ENCODE measurements at regions not wholly inside any gene's neighbourhood (a gene's known extent, or its start where the extent isn't known, plus 50 kb on each side); places are given as distances from the start of the nearest gene placed in this dataset.

DNA sequence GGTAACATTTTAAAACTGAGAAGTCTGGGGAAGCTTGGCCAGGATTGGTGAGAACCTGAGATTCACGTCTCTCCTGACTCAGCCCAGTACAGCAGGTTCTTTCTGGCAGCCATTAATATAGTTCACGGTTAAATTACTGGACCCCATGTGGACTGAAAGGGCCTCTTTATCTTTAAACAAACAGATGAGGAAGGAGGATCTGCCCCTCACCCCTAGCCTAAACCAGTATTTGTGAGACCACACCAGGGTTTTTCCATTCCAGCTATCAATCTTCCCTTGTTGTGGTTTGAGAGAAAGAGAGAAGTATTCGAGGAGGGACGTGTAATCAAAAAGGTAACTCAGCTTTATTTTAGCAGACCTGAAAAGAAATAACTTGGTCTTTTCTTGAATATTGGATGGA, 137.1 kb downstream of the PROX1 start:
- no peak for ATAC-seq
- intact Hi-C loops (cut with DNase I), result loop anchor here (10.0 kb wide), 1 partner anchor 750 kb away; no protein-coding TSS in a partner anchor

DNA sequence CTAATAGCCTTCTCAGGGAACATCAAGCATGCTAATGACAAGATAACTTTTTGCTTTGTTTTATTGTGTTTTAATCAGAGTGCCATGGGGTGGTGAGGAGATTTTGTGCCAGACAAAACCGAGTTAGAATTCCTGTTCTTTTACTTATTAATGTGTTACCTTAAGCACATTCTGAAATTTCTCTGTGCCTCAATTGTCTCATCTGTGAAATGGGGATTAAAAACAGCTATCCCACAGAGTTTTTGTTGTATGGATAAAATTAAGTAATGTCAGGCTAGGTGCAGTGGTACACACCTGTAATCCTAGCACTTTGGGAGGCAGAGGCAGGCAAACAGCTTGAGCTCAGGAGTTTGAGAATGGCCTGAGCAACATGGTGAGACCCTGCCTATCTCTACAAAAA, 138.0 kb downstream of the PROX1 start:
- Histone ChIP-seq H3K4me1 (peaks cover 5% of the 10 kb centered on the region), H3K9me3 (no peaks in the 10 kb centered on the region), H3K4me3 (no peak overlapping the region), H3K27me3 (no peaks in the 10 kb centered on the region), H3K36me3 (no peaks in the 10 kb centered on the region), H3K27ac (no peak overlapping the region)
- DNase-seq, result no peak
- ATAC-seq, result no peak
- TF ChIP-seq, protein P1, sequence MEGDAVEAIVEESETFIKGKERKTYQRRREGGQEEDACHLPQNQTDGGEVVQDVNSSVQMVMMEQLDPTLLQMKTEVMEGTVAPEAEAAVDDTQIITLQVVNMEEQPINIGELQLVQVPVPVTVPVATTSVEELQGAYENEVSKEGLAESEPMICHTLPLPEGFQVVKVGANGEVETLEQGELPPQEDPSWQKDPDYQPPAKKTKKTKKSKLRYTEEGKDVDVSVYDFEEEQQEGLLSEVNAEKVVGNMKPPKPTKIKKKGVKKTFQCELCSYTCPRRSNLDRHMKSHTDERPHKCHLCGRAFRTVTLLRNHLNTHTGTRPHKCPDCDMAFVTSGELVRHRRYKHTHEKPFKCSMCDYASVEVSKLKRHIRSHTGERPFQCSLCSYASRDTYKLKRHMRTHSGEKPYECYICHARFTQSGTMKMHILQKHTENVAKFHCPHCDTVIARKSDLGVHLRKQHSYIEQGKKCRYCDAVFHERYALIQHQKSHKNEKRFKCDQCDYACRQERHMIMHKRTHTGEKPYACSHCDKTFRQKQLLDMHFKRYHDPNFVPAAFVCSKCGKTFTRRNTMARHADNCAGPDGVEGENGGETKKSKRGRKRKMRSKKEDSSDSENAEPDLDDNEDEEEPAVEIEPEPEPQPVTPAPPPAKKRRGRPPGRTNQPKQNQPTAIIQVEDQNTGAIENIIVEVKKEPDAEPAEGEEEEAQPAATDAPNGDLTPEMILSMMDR (IDR thresholded peaks at IDR 0.05), result no peak
- intact Hi-C loops (cut with DNase I), result loop anchor here (10.0 kb wide), 1 partner anchor 751 kb away; no protein-coding TSS in a partner anchor

More for the DNA sequence above, 137.1 kb downstream of the PROX1 start:
- H3K36me3 ChIP-seq, result no peaks in the 10 kb centered on the region
- H3K4me3 ChIP-seq, result no peak overlapping the region
- DNase-seq, result no peak
- peaks cover 5% of the 10 kb centered on the region for H3K4me1 ChIP-seq
- no peak overlapping the region for H3K27ac ChIP-seq
- H3K9me3 ChIP-seq, result no peaks in the 10 kb centered on the region
- TF ChIP-seq, protein P1 (IDR thresholded peaks at IDR 0.05), result no peak
- H3K27me3 ChIP-seq, result no peaks in the 10 kb centered on the region

DNA sequence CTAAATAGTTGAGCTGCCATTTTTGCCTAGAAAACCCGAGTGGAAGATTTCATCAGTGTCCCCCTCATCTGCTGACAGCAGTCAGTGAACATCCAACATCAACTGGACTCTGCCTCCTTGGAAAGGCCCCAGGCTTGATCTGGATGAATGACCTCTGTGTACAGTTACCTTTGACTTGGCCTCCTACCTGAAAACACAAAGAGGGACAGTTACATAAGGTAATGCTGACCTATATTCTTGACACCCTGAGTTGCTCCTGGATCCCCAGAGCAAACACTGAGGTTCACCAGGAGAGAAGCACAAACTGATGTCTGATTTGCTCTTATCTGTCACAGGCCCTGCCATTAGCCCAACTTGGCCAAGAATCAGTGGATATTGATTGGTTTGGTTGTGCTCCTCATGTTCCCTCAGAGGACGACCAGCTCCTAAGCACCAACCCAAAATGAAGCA, 138.9 kb downstream of the PROX1 start:
- ATAC-seq (no peak), DNase-seq (no peak)
- Histone ChIP-seq H3K27me3 (no peaks in the 10 kb centered on the region), H3K4me1 (peaks cover 5% of the 10 kb centered on the region), H3K4me3 (no peak overlapping the region), H3K9me3 (no peaks in the 10 kb centered on the region), H3K36me3 (no peaks in the 10 kb centered on the region), H3K27ac (no peak overlapping the region)
- intact Hi-C loops (cut with DNase I), result loop anchor here (10.0 kb wide), 1 partner anchor 752 kb away; no protein-coding TSS in a partner anchor
- TF ChIP-seq, protein P1 (IDR thresholded peaks at IDR 0.05), result no peak

DNA sequence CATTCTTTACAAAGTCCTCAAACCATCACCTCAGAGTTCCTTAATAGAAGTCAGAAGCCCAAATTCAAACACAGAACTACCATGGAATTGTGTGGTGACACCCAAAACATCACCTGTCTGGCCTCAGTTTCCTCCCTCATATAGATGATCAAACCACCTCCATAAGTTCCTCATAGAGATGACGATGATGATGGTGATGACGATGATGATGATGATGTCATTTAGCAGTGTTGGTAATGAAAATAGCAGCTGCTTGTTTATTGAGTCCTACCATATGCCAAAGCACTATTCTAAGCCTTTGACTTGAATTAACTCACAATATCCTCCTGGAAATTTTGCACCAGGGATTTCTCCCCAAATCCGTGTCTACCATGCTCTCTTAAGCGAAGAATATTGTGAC, 139.9 kb downstream of the PROX1 start:
- Histone ChIP-seq H3K27ac (no peak overlapping the region), H3K4me3 (no peak overlapping the region), H3K9me3 (no peaks in the 10 kb centered on the region), H3K4me1 (peaks cover 5% of the 10 kb centered on the region), H3K36me3 (no peaks in the 10 kb centered on the region), H3K27me3 (no peaks in the 10 kb centered on the region)
- intact Hi-C loops (cut with DNase I), result loop anchor here (10.0 kb wide), 1 partner anchor 753 kb away; no protein-coding TSS in a partner anchor
- TF ChIP-seq, protein P1 (IDR thresholded peaks at IDR 0.05), result no peak
- ATAC-seq, result no peak
- no peak for DNase-seq

DNA sequence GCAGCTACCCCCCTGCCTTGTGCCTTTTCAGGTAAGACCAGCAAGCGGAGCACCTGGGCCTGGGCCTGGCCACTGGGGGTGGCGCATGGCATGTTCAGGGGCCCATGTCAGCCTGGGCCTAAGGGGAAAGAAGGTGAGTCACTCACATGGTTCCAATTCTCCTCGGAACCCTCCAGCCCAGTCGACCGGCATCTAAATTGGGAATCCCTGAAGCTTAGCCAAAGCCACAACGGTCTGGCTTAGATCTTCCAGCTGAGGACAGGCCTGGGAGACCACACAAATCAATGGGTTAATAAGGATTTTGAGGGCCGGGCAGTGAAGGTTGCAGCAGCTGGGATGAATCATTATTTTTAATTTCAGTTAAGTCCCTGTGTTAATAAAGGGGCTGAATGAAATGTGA, 145.1 kb upstream of the SMYD2 start:
- TF ChIP-seq, protein P1 (IDR thresholded peaks at IDR 0.05), result no peak
- no peak for ATAC-seq
- Histone ChIP-seq H3K27me3 (no peaks in the 10 kb centered on the region), H3K4me3 (no peak overlapping the region), H3K9me3 (no peaks in the 10 kb centered on the region), H3K27ac (no peak overlapping the region), H3K4me1 (no peaks in the 10 kb centered on the region), H3K36me3 (no peaks in the 10 kb centered on the region)
- intact Hi-C loops (cut with DNase I), result no loop called here
- DNase-seq, result no peak
